OCI-LY1 (cell line): ENCODE measurements at regions not wholly inside any gene's neighbourhood (a gene's known extent, or its start where the extent isn't known, plus 50 kb on each side); places are given as distances from the start of the nearest gene placed in this dataset.

Source experiments
- H2AFZ ChIP-seq: fragments of 200-600 bp; sonication (generic), shearing (Covaris generic); 2 replicates; pipeline ENCODE4 v1.6.0; 2014; ENCODE audit warnings: antibody characterized with exemption, mild to moderate bottlenecking, low read length
- H3F3A ChIP-seq: fragments of 200-600 bp; sonication (generic), shearing (Covaris generic); 2 replicates; pipeline ENCODE4 v1.6.0; 2014; ENCODE audit warnings: mild to moderate bottlenecking, antibody characterized with exemption, low read length, moderate library complexity; ENCODE audit not compliant: insufficient read depth
- H3K27ac ChIP-seq: fragments of 200-600 bp; sonication (generic); 2 replicates; pipeline ENCODE4 v1.5.1; 2014; ENCODE audit warnings: low read length, mixed run types, mild to moderate bottlenecking, low read depth; ENCODE audit not compliant: poor library complexity, severe bottlenecking
- H3K27me3 ChIP-seq: fragments of 200-600 bp; sonication (generic); 2 replicates; pipeline ENCODE4 v1.6.0; 2014; ENCODE audit warnings: antibody characterized with exemption, mild to moderate bottlenecking, low read length, moderate library complexity; ENCODE audit not compliant: insufficient read depth
- H3K36me3 ChIP-seq: fragments of 200-600 bp; sonication (generic); 2 replicates; pipeline ENCODE4 v1.6.1; 2014; ENCODE audit warnings: mild to moderate bottlenecking, antibody characterized with exemption, low read length, moderate library complexity, mixed read lengths; ENCODE audit not compliant: insufficient read depth
- H3K4me1 ChIP-seq: fragments of 200-600 bp; sonication (generic); 2 replicates; pipeline ENCODE4 v1.5.1; 2014; ENCODE audit warnings: mild to moderate bottlenecking, low read length, moderate library complexity; ENCODE audit not compliant: insufficient read depth, severe bottlenecking
- H3K4me2 ChIP-seq: fragments of 200-600 bp; sonication (generic), shearing (Covaris generic); 2 replicates; pipeline ENCODE4 v1.6.1; 2014; ENCODE audit warnings: low read length
- H3K4me3 ChIP-seq: fragments of 200-600 bp; sonication (generic); 2 replicates; pipeline ENCODE4 v1.5.1; 2014; ENCODE audit warnings: low read length, low read depth, mild to moderate bottlenecking, mixed read lengths; ENCODE audit not compliant: poor library complexity, severe bottlenecking
- H3K79me2 ChIP-seq: fragments of 200-600 bp; shearing (Covaris generic); 2 replicates; pipeline ENCODE4 v1.6.1; 2016; ENCODE audit warnings: mixed run types, low read length, mixed read lengths; ENCODE audit not compliant: insufficient read depth
- H3K9ac ChIP-seq: fragments of 200-600 bp; sonication (generic), shearing (Covaris generic); 2 replicates; pipeline ENCODE4 v1.6.1; 2014; ENCODE audit warnings: mild to moderate bottlenecking, low read length, mixed read lengths
- H3K9me2 ChIP-seq: fragments of 200-600 bp; sonication (generic), shearing (Covaris generic); 2 replicates; pipeline ENCODE4 v1.6.1; 2014; ENCODE audit warnings: low read depth, mild to moderate bottlenecking, low read length, mixed read lengths
- H3K9me3 ChIP-seq: fragments of 200-600 bp; shearing (Covaris generic); 2 replicates; pipeline ENCODE4 v1.6.1; 2014; ENCODE audit warnings: low read length, mixed read lengths
- H4K20me1 ChIP-seq: fragments of 200-600 bp; sonication (generic), shearing (Covaris generic); 2 replicates; pipeline ENCODE4 v1.6.0; 2016; ENCODE audit warnings: mild to moderate bottlenecking, low read length; ENCODE audit not compliant: insufficient read depth
- CTCF ChIP-seq: fragments of 200-600 bp; sonication (generic), shearing (Covaris generic); IDR thresholded peaks from 2 replicates; pipeline ENCODE4 v1.5.1; 2017; ENCODE audit warnings: mild to moderate bottlenecking, antibody characterized with exemption, low read length, moderate library complexity, mixed read lengths
- EZH2 ChIP-seq: fragments of 200-600 bp; sonication (generic), shearing (Covaris generic); IDR thresholded peaks from 2 replicates; pipeline ENCODE4 v1.8.0; 2017; ENCODE audit warnings: borderline replicate concordance, mixed run types, mild to moderate bottlenecking, antibody characterized with exemption, low read length, moderate library complexity, mixed read lengths

GRCh38 chr16:85195271-85195647 lies 83.0 kb upstream of the CIBAR2 start:
- H3K4me2 ChIP-seq, result no peak overlapping the region
- no peak overlapping the region for H2AFZ ChIP-seq
- H3K9ac ChIP-seq, result no peak overlapping the region
- no peaks in the 10 kb centered on the region for H3K79me2 ChIP-seq
- H3K9me3 ChIP-seq, result no peaks in the 10 kb centered on the region
- no peaks in the 10 kb centered on the region for H4K20me1 ChIP-seq
- no peak overlapping the region for H3K27ac ChIP-seq
- peaks cover 15% of the 10 kb centered on the region; the same call in 1 of the 2 replicates for H3K27me3 ChIP-seq
- no peaks in the 10 kb centered on the region for H3K36me3 ChIP-seq
- no peak overlapping the region for H3K4me3 ChIP-seq
- TF ChIP-seq EZH2 (no peak), CTCF (no peak)
- no peaks in the 10 kb centered on the region for H3K4me1 ChIP-seq
- H3F3A ChIP-seq, result no peaks in the 10 kb centered on the region
- H3K9me2 ChIP-seq, result no peaks in the 10 kb centered on the region

DNA sequence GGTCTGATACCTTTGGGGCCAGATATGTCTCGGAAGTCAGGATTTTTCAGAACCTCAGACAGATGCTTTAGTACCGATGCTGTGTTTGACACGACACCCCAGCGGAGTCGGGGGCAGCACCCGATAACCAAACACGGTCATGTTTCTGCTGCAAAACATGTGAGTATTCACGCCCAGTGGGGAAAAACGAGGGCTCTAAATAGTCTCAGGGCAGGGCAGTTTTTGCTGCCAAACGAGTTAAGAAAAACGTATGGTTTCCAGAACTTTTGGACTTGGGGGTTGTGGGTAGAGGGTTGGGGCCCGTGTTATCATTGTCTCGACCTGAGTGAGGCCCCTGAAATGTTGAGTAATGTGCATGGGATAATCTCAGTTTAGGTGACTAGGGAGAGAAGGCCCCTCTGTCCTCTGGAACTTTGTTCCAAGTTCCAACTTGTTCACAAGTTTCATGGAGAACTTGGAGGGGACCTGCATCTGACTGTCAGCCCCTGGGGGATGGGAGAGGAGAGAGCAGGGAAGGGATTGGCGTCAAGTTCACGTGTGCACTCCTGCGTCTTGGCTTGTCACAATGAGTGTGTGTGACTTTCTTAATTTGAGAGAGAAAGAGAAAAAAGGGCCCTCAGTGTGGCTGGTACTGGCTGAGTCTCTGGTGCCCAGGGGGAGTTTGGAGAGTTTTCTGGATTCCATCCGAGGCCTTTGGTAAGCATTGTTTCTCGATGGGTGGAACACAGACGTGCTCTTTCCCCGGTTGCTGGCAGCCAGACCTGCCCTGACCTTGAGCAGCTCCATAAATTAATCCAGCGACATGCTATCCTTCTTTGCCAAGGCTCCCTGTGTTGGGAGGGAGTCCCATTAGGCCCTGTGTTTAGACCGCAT lies 83.9 kb upstream of the CIBAR2 start:
- H3K4me1 ChIP-seq, result no peaks in the 10 kb centered on the region
- H3K27ac ChIP-seq, result no peak overlapping the region
- no peak overlapping the region for H3K4me2 ChIP-seq
- no peaks in the 10 kb centered on the region for H4K20me1 ChIP-seq
- H3K79me2 ChIP-seq, result no peaks in the 10 kb centered on the region
- H3K9me3 ChIP-seq, result no peaks in the 10 kb centered on the region
- no peaks in the 10 kb centered on the region for H3K9me2 ChIP-seq
- H3F3A ChIP-seq, result no peaks in the 10 kb centered on the region
- H3K9ac ChIP-seq, result no peak overlapping the region
- no peak overlapping the region for H3K4me3 ChIP-seq
- no peak overlapping the region for H2AFZ ChIP-seq
- no peaks in the 10 kb centered on the region for H3K36me3 ChIP-seq
- peaks cover 15% of the 10 kb centered on the region; the same call in 1 of the 2 replicates for H3K27me3 ChIP-seq
- TF ChIP-seq CTCF (no peak), EZH2 (no peak)

GRCh38 chr16:85196976-85197375 lies 84.7 kb upstream of the CIBAR2 start:
- Histone ChIP-seq H3K27me3 (peaks cover 15% of the 10 kb centered on the region; the same call in 1 of the 2 replicates), H3K36me3 (no peaks in the 10 kb centered on the region), H3F3A (no peaks in the 10 kb centered on the region), H3K27ac (no peak overlapping the region), H3K79me2 (no peaks in the 10 kb centered on the region), H3K4me2 (no peak overlapping the region), H3K9me2 (no peaks in the 10 kb centered on the region), H3K9ac (no peak overlapping the region), H3K4me1 (no peaks in the 10 kb centered on the region), H2AFZ (no peak overlapping the region), H3K9me3 (no peaks in the 10 kb centered on the region), H4K20me1 (no peaks in the 10 kb centered on the region), H3K4me3 (no peak overlapping the region)
- TF ChIP-seq CTCF (no peak), EZH2 (no peak)
